ENCODE measurements at regions not wholly inside any gene's neighbourhood (a gene's known extent, or its start where the extent isn't known, plus 50 kb on each side); places are given as distances from the start of the nearest gene placed in this dataset.
"Not testable (repeated sequence)": the region's sequence is repeated elsewhere in the genome, so short reads cannot be mapped to it uniquely, and the experiment has no call there.

- TF ChIP-seq ARNTL (CRISPR knock-in tag; IDR thresholded peaks at IDR 0.05; ENCODE audit: borderline replicate concordance, low read depth); BACH2 (CRISPR knock-in tag; IDR thresholded peaks at IDR 0.05; ENCODE audit: borderline replicate concordance); ZFP3 (CRISPR knock-in tag; IDR thresholded peaks at IDR 0.05); ZNF565 (CRISPR knock-in tag; conservative IDR thresholded peaks at IDR 0.05; ENCODE audit: low read depth); ESRRG (CRISPR knock-in tag; IDR thresholded peaks at IDR 0.05): not testable (repeated sequence)
- TF ChIP-seq, protein P1, sequence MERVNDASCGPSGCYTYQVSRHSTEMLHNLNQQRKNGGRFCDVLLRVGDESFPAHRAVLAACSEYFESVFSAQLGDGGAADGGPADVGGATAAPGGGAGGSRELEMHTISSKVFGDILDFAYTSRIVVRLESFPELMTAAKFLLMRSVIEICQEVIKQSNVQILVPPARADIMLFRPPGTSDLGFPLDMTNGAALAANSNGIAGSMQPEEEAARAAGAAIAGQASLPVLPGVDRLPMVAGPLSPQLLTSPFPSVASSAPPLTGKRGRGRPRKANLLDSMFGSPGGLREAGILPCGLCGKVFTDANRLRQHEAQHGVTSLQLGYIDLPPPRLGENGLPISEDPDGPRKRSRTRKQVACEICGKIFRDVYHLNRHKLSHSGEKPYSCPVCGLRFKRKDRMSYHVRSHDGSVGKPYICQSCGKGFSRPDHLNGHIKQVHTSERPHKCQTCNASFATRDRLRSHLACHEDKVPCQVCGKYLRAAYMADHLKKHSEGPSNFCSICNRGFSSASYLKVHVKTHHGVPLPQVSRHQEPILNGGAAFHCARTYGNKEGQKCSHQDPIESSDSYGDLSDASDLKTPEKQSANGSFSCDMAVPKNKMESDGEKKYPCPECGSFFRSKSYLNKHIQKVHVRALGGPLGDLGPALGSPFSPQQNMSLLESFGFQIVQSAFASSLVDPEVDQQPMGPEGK (CRISPR knock-in tag; IDR thresholded peaks at IDR 0.05; ENCODE audit: borderline replicate concordance) = not testable (repeated sequence)
These were observed 124.6 kb downstream of the LRRC37A3 start for GRCh38 chr17:64794548-64795274.

All from SK-N-SH treated with all-trans-retinoic acid at 6 μM for 48 hours (cell line).